GM20000 (cell line): ENCODE measurements at regions not wholly inside any gene's neighbourhood (a gene's known extent, or its start where the extent isn't known, plus 50 kb on each side); places are given as distances from the start of the nearest gene placed in this dataset.

Experiments used
- DNase-seq: peaks from one replicate; pipeline ENCODE4 v3.0.0; 2012; ENCODE audit warnings: low spot score
- TF ChIP-seq, protein P1 (sequence below): IDR thresholded peaks from 2 replicates; pipeline ENCODE4 v1.5.1; 2012; ENCODE audit warnings: mild to moderate bottlenecking, control low read depth; ENCODE audit errors: extremely low read depth, missing control alignments

DNA sequence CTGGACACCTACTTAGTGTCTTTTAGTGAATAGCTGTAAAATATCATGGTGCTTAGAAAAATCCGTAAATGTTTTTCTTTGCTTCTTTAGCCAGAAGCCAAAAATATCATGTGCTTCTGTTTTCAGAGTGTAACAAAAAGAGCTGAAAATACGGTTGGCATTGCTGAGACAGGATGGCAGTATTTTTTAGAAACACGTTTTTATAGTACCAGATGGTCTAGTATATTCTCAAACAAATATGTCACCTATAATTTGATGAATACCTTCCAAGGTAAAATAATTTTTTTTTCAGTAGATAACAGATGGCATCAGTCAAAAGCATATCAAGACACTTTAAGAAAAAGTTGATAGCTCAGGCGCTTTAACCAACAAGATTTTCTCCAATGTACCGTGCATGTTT is 326.6 kb downstream of the PHF14 start:
- DNase-seq: no peak
- TF ChIP-seq, protein P1, sequence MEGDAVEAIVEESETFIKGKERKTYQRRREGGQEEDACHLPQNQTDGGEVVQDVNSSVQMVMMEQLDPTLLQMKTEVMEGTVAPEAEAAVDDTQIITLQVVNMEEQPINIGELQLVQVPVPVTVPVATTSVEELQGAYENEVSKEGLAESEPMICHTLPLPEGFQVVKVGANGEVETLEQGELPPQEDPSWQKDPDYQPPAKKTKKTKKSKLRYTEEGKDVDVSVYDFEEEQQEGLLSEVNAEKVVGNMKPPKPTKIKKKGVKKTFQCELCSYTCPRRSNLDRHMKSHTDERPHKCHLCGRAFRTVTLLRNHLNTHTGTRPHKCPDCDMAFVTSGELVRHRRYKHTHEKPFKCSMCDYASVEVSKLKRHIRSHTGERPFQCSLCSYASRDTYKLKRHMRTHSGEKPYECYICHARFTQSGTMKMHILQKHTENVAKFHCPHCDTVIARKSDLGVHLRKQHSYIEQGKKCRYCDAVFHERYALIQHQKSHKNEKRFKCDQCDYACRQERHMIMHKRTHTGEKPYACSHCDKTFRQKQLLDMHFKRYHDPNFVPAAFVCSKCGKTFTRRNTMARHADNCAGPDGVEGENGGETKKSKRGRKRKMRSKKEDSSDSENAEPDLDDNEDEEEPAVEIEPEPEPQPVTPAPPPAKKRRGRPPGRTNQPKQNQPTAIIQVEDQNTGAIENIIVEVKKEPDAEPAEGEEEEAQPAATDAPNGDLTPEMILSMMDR: no peak

DNA sequence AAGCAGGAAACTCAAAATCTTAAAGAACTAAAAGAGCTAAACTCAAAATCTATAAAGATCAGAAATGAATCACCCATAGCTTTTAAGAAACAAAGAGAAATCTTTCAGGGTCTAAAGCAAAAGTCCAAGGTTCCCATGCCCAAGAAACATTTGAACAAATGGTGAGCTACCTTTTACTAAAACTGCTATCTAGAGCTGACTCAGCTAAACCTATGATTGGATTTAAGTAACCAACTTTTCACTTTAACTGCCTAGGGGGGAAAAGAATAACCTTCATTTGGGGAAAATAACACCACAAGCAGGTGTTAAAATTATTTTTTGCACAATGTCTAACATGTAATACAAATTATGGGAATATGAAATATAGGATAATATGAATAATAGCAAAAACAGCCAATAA is 328.4 kb downstream of the PHF14 start:
- no peak for DNase-seq
- TF ChIP-seq, protein P1: no peak

DNA sequence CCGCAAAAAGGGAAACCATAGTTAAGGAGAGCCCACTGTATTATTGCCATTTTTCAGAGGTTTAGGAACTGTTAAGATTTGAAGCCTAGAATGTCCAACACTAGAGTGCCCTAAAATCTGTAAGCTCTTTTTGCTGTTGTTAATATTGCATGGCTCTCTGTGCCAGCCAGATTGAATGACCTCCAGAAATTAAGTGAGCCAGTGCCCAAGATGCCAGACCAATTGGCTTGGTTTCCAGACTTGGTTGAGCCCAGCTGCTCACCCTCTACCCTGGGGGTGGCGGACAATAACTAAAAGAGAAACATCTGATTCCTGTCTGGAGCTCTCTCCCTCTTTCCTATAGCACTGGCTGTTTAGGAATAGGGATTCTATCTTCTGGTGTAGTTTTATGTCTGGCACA is 340.1 kb downstream of the PHF14 start:
- DNase-seq: no peak
- TF ChIP-seq, protein P1: no peak

DNA sequence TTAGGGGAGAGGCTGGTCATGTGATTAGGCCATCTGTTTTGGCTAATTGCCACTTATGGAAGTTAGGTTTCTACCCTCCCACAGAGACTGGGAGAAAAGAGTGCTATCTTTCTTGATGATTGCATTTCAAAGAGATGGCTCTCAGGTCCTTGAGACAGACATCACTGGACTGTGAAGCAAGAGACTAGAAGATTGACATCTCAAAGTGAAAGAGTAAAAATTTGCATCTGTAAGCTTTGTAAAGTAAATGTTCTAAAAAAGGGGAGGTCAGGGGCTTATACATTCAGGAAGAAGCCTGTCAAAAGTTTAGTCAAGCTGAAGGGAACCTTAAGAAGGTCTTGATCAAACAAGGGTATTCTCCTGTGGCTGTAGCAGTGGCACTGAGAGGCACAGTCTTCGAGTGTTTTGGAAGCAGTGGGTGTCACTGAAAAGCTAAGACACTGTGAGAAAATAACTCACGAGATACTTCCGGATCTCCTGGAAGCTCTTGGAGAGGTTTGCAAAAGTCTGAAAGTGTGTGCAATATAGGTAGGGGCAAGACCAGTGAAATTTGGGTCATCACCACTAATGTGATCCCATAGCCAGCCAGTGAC is 342.1 kb downstream of the PHF14 start:
- TF ChIP-seq, protein P1: no peak
- DNase-seq: no peak

DNA sequence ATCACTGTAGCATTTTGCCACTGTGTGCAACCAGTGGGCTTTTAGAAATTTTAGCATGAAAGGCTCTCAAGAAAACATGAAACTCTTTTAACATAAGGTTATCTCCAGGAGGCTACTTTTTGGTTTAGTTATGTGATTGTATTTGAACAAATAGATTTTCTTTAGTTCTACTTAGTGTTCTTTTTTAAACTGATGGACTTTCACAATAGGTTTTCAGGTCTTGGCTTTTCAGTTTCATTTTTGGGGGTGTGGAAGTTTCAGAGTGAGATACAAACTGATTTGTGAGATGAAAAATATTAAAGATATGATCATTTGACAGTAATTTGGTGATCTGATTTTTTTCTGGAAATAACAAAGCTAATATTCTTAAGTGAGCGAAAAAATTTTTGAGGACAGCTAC is 344.1 kb downstream of the PHF14 start:
- no peak for DNase-seq
- TF ChIP-seq, protein P1: no peak

DNA sequence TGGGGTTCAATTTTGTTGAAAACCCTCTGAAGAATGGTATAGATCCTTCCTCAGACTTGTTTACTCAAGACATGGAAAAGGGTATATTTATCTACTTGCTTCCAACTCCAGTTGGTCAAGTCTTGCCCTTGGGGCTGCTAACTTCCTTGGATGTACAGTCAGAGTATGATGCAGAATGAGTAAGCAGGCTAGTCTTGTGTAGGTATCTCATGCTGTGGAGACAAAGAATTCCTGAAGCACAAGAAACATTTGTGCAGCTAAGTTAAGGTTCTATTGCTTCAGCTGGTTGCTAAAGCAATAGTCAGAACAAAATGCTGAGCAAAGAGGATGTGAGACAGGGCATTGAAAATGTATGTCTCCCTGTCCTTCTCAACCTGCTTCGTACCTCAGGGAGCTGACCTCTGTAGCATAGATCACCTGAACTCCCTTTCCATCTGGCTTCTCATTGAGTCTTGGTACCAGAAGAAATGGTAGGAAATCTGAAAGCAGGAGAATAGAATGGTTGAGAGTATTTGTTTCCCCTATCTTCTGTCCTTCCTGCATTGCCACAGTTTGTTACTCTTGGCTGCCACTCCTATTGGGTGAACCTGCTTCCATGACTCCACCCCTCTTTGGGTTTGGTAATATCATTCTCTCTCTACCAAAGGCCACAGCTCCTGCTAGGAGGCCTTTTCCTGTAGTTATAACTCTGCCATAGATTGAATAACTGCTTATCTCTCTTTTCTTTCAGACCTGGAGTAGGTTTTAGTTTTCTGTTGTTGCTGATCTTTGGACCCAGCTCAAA is 346.0 kb downstream of the PHF14 start:
- DNase-seq: no peak
- TF ChIP-seq, protein P1: no peak
